Vagina (tissue), 2 donors: ENCODE measurements at regions not wholly inside any gene's neighbourhood (a gene's known extent, or its start where the extent isn't known, plus 50 kb on each side); places are given as distances from the start of the nearest gene placed in this dataset.

ENCODE experiments used
- DNase-seq, 2 donors: peaks; one replicate each; pipeline ENCODE4 v3.0.0-alpha.2; 2017; ENCODE audit errors: extremely low spot score in 2 of 2
- H3K27ac ChIP-seq: fragments of 200-600 bp; sonication (generic); one replicate; pipeline ENCODE4 v1.5.1; 2019
- H3K27me3 ChIP-seq: fragments of 200-600 bp; sonication (generic); one replicate; pipeline ENCODE4 v1.5.1; 2019
- H3K36me3 ChIP-seq, 2 donors: fragments of 200-600 bp; sonication (generic); one replicate each; pipeline ENCODE4 v1.5.1; 2017 to 2019
- H3K4me1 ChIP-seq: fragments of 200-600 bp; sonication (generic); one replicate; pipeline ENCODE4 v1.5.1; 2019
- H3K4me3 ChIP-seq, 2 donors: fragments of 200-600 bp; sonication (generic); 1 replicate in 1 of 2; 2 replicates in 1 of 2; pipeline ENCODE4 v1.5.1; 2016 to 2019
- H3K9me3 ChIP-seq: fragments of 200-600 bp; sonication (generic); one replicate; pipeline ENCODE4 v1.5.1; 2019
- CTCF ChIP-seq, 3 experiments: fragments of 450-650 bp in 2 of 3; fragments of 200-600 bp in 1 of 3; sonication (generic) in 1 of 3; IDR thresholded peaks; one replicate each; pipeline ENCODE4 v1.5.1; 2017 to 2019; ENCODE audit warnings: antibody characterized with exemption in 3 of 3, mild to moderate bottlenecking in 2 of 3, moderate library complexity in 2 of 3
- POLR2A ChIP-seq, 2 donors: fragments of 450-650 bp; IDR thresholded peaks; one replicate each; pipeline ENCODE4 v1.6.1; 2017; ENCODE audit warnings: antibody characterized with exemption in 2 of 2, mild to moderate bottlenecking in 2 of 2, moderate library complexity in 2 of 2
- POLR2AphosphoS5 ChIP-seq, 2 donors: sonication (generic); formaldehyde crosslinking; IDR thresholded peaks; one replicate each; pipeline ENCODE4 v1.9.0; 2017; ENCODE audit warnings: antibody characterized with exemption in 2 of 2, mild to moderate bottlenecking in 2 of 2, low read depth in 1 of 2; ENCODE audit not compliant: insufficient read depth in 1 of 2
- intact Hi-C: fragments of 100-400 bp; cut with DNase I; formaldehyde crosslinking; loops from one replicate; pipeline ENCODE4 v1.15.1; 2023

GRCh38 chr2:187640926-187641510 is 86.8 kb upstream of the TFPI start:
- no peak for TF ChIP-seq CTCF (IDR thresholded peaks at IDR 0.05)
- TF ChIP-seq POLR2A (IDR thresholded peaks at IDR 0.05) = no peak
- no peak for TF ChIP-seq POLR2AphosphoS5 (IDR thresholded peaks at IDR 0.05; ENCODE audit: insufficient read depth in 1 of 2, low read depth in 1 of 2)
- no peaks in the 10 kb centered on the region for H3K27me3 ChIP-seq
- intact Hi-C loops = no loop called here
- H3K4me3 ChIP-seq = no peak overlapping the region
- H3K4me1 ChIP-seq = no peaks in the 10 kb centered on the region
- H3K9me3 ChIP-seq = no peaks in the 10 kb centered on the region
- no peak for DNase-seq
- no peak overlapping the region for H3K27ac ChIP-seq
- no peaks in the 10 kb centered on the region for H3K36me3 ChIP-seq

- H3K4me1 ChIP-seq = no peaks in the 10 kb centered on the region
- no peaks in the 10 kb centered on the region for H3K9me3 ChIP-seq
- DNase-seq = no peak
- H3K27ac ChIP-seq = no peak overlapping the region
- H3K27me3 ChIP-seq = no peaks in the 10 kb centered on the region
- H3K4me3 ChIP-seq = no peak overlapping the region
- intact Hi-C loops = no loop called here
- no peaks in the 10 kb centered on the region for H3K36me3 ChIP-seq
- TF ChIP-seq POLR2A (IDR thresholded peaks at IDR 0.05) = no peak
- no peak for TF ChIP-seq POLR2AphosphoS5 (IDR thresholded peaks at IDR 0.05; ENCODE audit: insufficient read depth in 1 of 2, low read depth in 1 of 2)
- TF ChIP-seq CTCF (IDR thresholded peaks at IDR 0.05) = no peak
These were observed 88.3 kb upstream of the TFPI start for GRCh38 chr2:187642498-187642897.

GRCh38 chr2:187644486-187644885 is 90.3 kb upstream of the TFPI start:
- H3K36me3 ChIP-seq = no peaks in the 10 kb centered on the region
- no peak for DNase-seq
- H3K4me3 ChIP-seq = no peak overlapping the region
- TF ChIP-seq CTCF (IDR thresholded peaks at IDR 0.05) (no peak), POLR2AphosphoS5 (IDR thresholded peaks at IDR 0.05; ENCODE audit: insufficient read depth in 1 of 2, low read depth in 1 of 2) (no peak), POLR2A (IDR thresholded peaks at IDR 0.05) (no peak)
- no peak overlapping the region for H3K27ac ChIP-seq
- no peaks in the 10 kb centered on the region for H3K9me3 ChIP-seq
- H3K4me1 ChIP-seq = no peaks in the 10 kb centered on the region
- H3K27me3 ChIP-seq = no peaks in the 10 kb centered on the region
- intact Hi-C loops = no loop called here

- no peak overlapping the region for H3K27ac ChIP-seq
- no peaks in the 10 kb centered on the region for H3K4me1 ChIP-seq
- H3K27me3 ChIP-seq = no peaks in the 10 kb centered on the region
- TF ChIP-seq CTCF (IDR thresholded peaks at IDR 0.05) (no peak), POLR2A (IDR thresholded peaks at IDR 0.05) (no peak), POLR2AphosphoS5 (IDR thresholded peaks at IDR 0.05; ENCODE audit: insufficient read depth in 1 of 2, low read depth in 1 of 2) (no peak)
- DNase-seq = no peak
- no peaks in the 10 kb centered on the region for H3K36me3 ChIP-seq
- no peaks in the 10 kb centered on the region for H3K9me3 ChIP-seq
- intact Hi-C loops = no loop called here
- no peak overlapping the region for H3K4me3 ChIP-seq
These were observed 90.7 kb upstream of the TFPI start for GRCh38 chr2:187644981-187645380.

GRCh38 chr2:187646556-187646955 is 92.3 kb upstream of the TFPI start:
- Histone ChIP-seq H3K4me1 (no peaks in the 10 kb centered on the region), H3K36me3 (no peaks in the 10 kb centered on the region), H3K27ac (no peak overlapping the region), H3K4me3 (no peak overlapping the region), H3K9me3 (no peaks in the 10 kb centered on the region), H3K27me3 (no peaks in the 10 kb centered on the region)
- TF ChIP-seq CTCF (IDR thresholded peaks at IDR 0.05) (no peak), POLR2AphosphoS5 (IDR thresholded peaks at IDR 0.05; ENCODE audit: insufficient read depth in 1 of 2, low read depth in 1 of 2) (no peak), POLR2A (IDR thresholded peaks at IDR 0.05) (no peak)
- intact Hi-C loops = no loop called here
- DNase-seq = no peak
